Ovary (tissue), 7 donors: ENCODE measurements at regions not wholly inside any gene's neighbourhood (a gene's known extent, or its start where the extent isn't known, plus 50 kb on each side); places are given as distances from the start of the nearest gene placed in this dataset.

Experiments used
- DNase-seq, 5 donors: peaks; one replicate each; pipeline ENCODE4 v3.0.0-alpha.2; 2019 to 2020
- H3K27ac ChIP-seq, 2 donors: fragments of 200-600 bp; one replicate each; pipeline versions ENCODE4 v1.5.1 to v1.8.0; 2019 to 2022
- H3K27me3 ChIP-seq: fragments of 200-600 bp; one replicate; pipeline ENCODE4 v1.8.0; 2022
- H3K36me3 ChIP-seq: fragments of 200-600 bp; sonication (generic); one replicate; pipeline ENCODE4 v1.5.1; 2019
- H3K4me1 ChIP-seq: one replicate; pipeline ENCODE4 v1.8.1; 2013; ENCODE audit warnings: mild to moderate bottlenecking, moderate library complexity; ENCODE audit not compliant: insufficient read depth
- H3K4me3 ChIP-seq: fragments of 200-600 bp; sonication (generic); one replicate; pipeline ENCODE4 v1.5.1; 2017
- H3K9me3 ChIP-seq, 2 donors: fragments of 200-600 bp in 1 of 2; sonication (generic) in 1 of 2; one replicate each; pipeline versions ENCODE4 v1.5.1 to v1.8.1; 2013 to 2019; ENCODE audit warnings: mild to moderate bottlenecking in 1 of 2, moderate library complexity in 1 of 2
- CTCF ChIP-seq, 3 donors: fragments of 450-650 bp in 2 of 3; fragments of 200-600 bp in 1 of 3; IDR thresholded peaks; one replicate each; pipeline versions ENCODE4 v1.5.1 to v1.8.0; 2016 to 2022; ENCODE audit warnings: antibody characterized with exemption in 3 of 3, mild to moderate bottlenecking in 1 of 3
- EP300 ChIP-seq: sonication (generic); formaldehyde crosslinking; IDR thresholded peaks from one replicate; pipeline ENCODE4 v1.6.1; 2017; ENCODE audit warnings: antibody characterized with exemption
- POLR2A ChIP-seq: fragments of 450-650 bp; IDR thresholded peaks from one replicate; pipeline ENCODE4 v1.6.1; 2017; ENCODE audit warnings: antibody characterized with exemption, mild to moderate bottlenecking, moderate library complexity
- WGBS, 3 donors: extraction: QIAGEN DNeasy Blood & Tissue Kit in 1 of 3; methylation state at CpG; one replicate each; pipeline versions ENCODE4 v1.1.5 to v1.1.7; 2013 to 2017; 5-methylcytosine and 5-hydroxymethylcytosine counted together
- intact Hi-C, 4 donors: fragments of 100-400 bp; cut with DNase I; formaldehyde crosslinking; loops; one replicate each; pipeline versions ENCODE4 v1.11.0 to v1.15.1; 2022 to 2023
- donor health status: DM: no; HTN: no; CAD: no; lungs with moderate emphysema.
- donor health status: DM: no; HTN: no; CAD: no.
- donor health status: Bipolar disorder and iron deficiency.
- donor health status: DM: no; HTN: no; CAD: no.
- donor health status: DM: yes; HTN: yes; CAD: no.

- Histone ChIP-seq H3K9me3 (no peaks in the 10 kb centered on the region), H3K36me3 (no peaks in the 10 kb centered on the region), H3K4me3 (no peak overlapping the region), H3K27ac (no peak overlapping the region), H3K4me1 (no peaks in the 10 kb centered on the region), H3K27me3 (no peaks in the 10 kb centered on the region)
- DNase-seq, result no peak
- intact Hi-C loops, result no loop called here
- TF ChIP-seq EP300 (no peak), POLR2A (no peak), CTCF (IDR thresholded peaks at IDR 0.05) (no peak)
Observed at GRCh38 chr4:177860171-177860570, 417.9 kb upstream of the AGA start.

- Histone ChIP-seq H3K36me3 (no peaks in the 10 kb centered on the region), H3K4me1 (no peaks in the 10 kb centered on the region), H3K9me3 (no peaks in the 10 kb centered on the region), H3K27me3 (no peaks in the 10 kb centered on the region), H3K4me3 (no peak overlapping the region), H3K27ac (no peak overlapping the region)
- no peak for TF ChIP-seq POLR2A
- no peak for TF ChIP-seq EP300
- TF ChIP-seq CTCF (IDR thresholded peaks at IDR 0.05), result no peak
- 96 to 98% (median 97%) methylated on average over 18 of the region's 18 CpGs for WGBS, 3 donors
- intact Hi-C loops, result no loop called here
- DNase-seq, result no peak
Observed at GRCh38 chr4:177861551-177862094, 419.4 kb upstream of the AGA start.

GRCh38 chr4:177862541-177863176 is 420.4 kb upstream of the AGA start:
- 79 to 83% (median 80%) methylated on average over 16 to 19 of the region's 19 CpGs for WGBS, 3 donors
- no peaks in the 10 kb centered on the region for H3K4me1 ChIP-seq
- DNase-seq, result no peak
- H3K4me3 ChIP-seq, result no peak overlapping the region
- H3K27me3 ChIP-seq, result no peaks in the 10 kb centered on the region
- intact Hi-C loops, result no loop called here
- H3K36me3 ChIP-seq, result no peaks in the 10 kb centered on the region
- no peak overlapping the region for H3K27ac ChIP-seq
- H3K9me3 ChIP-seq, result no peaks in the 10 kb centered on the region
- TF ChIP-seq POLR2A (no peak), EP300 (no peak), CTCF (IDR thresholded peaks at IDR 0.05) (no peak)

GRCh38 chr4:177879851-177880250 is 437.6 kb upstream of the AGA start:
- Histone ChIP-seq H3K36me3 (no peaks in the 10 kb centered on the region), H3K4me1 (no peaks in the 10 kb centered on the region), H3K4me3 (no peak overlapping the region), H3K9me3 (no peaks in the 10 kb centered on the region), H3K27me3 (no peaks in the 10 kb centered on the region), H3K27ac (no peak overlapping the region)
- intact Hi-C loops, result no loop called here
- TF ChIP-seq CTCF (IDR thresholded peaks at IDR 0.05) (no peak), POLR2A (no peak), EP300 (no peak)
- 55 to 65% (median 63%) methylated on average over 3 of the region's 3 CpGs for WGBS, 3 donors
- DNase-seq, result no peak
